Progenitor cell of endocrine pancreas (in vitro differentiated cells): ENCODE measurements at regions not wholly inside any gene's neighbourhood (a gene's known extent, or its start where the extent isn't known, plus 50 kb on each side); places are given as distances from the start of the nearest gene placed in this dataset.

Experiments
- DNase-seq: peaks from one replicate; pipeline ENCODE4 v3.0.0; 2021; ENCODE audit warnings: low spot score; ENCODE audit not compliant: unreplicated experiment
- H3K27ac Mint-ChIP-seq: 2 replicates; pipeline ENCODE4 v1.8.0; 2021; ENCODE audit warnings: mild to moderate bottlenecking, moderate library complexity, mixed read lengths
- H3K27me3 Mint-ChIP-seq: 2 replicates; pipeline ENCODE4 v1.8.0; 2021; ENCODE audit warnings: mixed read lengths
- H3K36me3 Mint-ChIP-seq: 2 replicates; pipeline ENCODE4 v1.8.0; 2022; ENCODE audit warnings: mixed read lengths; ENCODE audit not compliant: insufficient read depth
- H3K4me1 Mint-ChIP-seq: 2 replicates; pipeline ENCODE4 v1.8.0; 2021; ENCODE audit warnings: low read depth, mixed read lengths
- H3K4me3 Mint-ChIP-seq: 2 replicates; pipeline ENCODE4 v1.8.0; 2021; ENCODE audit warnings: low read depth, mild to moderate bottlenecking, moderate library complexity, mixed read lengths
- H3K9me3 Mint-ChIP-seq: 2 replicates; pipeline ENCODE4 v1.8.0; 2021; ENCODE audit warnings: low read depth, mixed read lengths
- TF ChIP-seq, protein P1 (sequence below): fragments of 200-600 bp; sonication (generic); IDR thresholded peaks from one replicate; pipeline ENCODE4 v1.5.0; 2021; ENCODE audit warnings: antibody characterized with exemption, mild to moderate bottlenecking; ENCODE audit not compliant: unreplicated experiment

DNA sequence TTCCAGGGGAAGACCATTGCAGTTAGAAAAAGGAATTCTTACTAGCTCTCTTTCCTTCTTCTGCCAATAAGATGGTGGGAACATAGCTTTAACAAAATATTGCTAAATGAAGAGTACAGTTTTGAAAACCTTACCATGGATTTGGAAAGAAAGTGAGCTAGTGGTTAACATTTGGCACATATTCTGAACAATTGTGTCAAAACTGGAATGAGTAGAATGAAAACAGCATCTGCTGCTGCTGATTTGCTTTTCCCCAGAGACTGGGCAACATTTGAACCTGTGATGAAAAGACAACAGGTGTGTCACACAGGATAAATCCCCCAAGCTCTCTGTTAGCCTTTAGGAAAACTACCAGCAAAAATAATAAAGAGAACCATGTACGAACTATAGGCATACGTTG, 761.4 kb downstream of the KCNA4 start:
- H3K27me3 Mint-ChIP-seq, result no peaks in the 10 kb centered on the region
- H3K4me3 Mint-ChIP-seq, result no peak overlapping the region
- peaks cover 12% of the 10 kb centered on the region for H3K9me3 Mint-ChIP-seq
- no peak overlapping the region for H3K27ac Mint-ChIP-seq
- TF ChIP-seq, protein P1, sequence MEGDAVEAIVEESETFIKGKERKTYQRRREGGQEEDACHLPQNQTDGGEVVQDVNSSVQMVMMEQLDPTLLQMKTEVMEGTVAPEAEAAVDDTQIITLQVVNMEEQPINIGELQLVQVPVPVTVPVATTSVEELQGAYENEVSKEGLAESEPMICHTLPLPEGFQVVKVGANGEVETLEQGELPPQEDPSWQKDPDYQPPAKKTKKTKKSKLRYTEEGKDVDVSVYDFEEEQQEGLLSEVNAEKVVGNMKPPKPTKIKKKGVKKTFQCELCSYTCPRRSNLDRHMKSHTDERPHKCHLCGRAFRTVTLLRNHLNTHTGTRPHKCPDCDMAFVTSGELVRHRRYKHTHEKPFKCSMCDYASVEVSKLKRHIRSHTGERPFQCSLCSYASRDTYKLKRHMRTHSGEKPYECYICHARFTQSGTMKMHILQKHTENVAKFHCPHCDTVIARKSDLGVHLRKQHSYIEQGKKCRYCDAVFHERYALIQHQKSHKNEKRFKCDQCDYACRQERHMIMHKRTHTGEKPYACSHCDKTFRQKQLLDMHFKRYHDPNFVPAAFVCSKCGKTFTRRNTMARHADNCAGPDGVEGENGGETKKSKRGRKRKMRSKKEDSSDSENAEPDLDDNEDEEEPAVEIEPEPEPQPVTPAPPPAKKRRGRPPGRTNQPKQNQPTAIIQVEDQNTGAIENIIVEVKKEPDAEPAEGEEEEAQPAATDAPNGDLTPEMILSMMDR, result no peak
- H3K4me1 Mint-ChIP-seq, result no peaks in the 10 kb centered on the region
- DNase-seq, result no peak
- no peaks in the 10 kb centered on the region for H3K36me3 Mint-ChIP-seq

DNA sequence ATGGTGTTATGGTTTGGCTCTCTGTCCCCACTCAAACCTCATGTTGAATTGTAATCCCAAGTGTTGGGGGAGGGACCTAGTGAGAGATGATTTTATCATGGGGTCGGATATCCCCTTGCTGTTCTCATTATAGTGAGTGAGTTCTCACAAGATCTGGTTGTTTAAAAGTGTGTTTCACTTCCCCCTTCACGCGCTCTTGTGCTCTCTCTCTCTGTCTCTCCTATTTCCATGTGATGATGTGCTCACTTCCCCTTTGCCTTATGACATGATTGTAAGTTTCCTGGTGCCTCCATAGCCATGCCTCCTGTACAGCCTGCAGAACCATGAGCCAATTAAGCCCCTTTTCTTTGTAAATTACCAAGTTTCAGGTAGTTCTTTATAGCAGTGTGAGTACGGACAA, 765.1 kb downstream of the KCNA4 start:
- H3K27ac Mint-ChIP-seq, result no peak overlapping the region
- DNase-seq, result no peak
- no peaks in the 10 kb centered on the region for H3K36me3 Mint-ChIP-seq
- H3K27me3 Mint-ChIP-seq, result no peaks in the 10 kb centered on the region
- H3K4me1 Mint-ChIP-seq, result no peaks in the 10 kb centered on the region
- TF ChIP-seq, protein P1, result no peak
- peaks cover 5% of the 10 kb centered on the region for H3K9me3 Mint-ChIP-seq
- no peak overlapping the region for H3K4me3 Mint-ChIP-seq

DNA sequence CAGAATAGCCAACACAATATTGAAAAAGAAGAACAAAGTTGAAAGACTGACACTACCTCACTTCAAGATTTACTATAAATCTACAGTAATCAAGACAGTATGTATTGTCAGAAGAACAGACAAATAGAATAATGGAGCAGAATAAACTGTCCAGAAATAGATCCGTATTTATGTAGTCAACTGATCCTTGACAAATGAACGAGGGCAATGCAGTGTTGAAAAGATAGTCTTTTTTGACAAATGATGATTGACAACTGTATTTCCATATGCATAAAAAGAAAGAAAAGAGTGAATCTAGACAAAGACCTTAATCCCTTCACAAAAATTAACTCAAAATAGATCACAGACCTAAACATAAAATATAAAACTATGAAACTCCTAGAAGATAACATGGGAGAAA, 767.1 kb downstream of the KCNA4 start:
- DNase-seq, result no peak
- H3K27me3 Mint-ChIP-seq, result no peaks in the 10 kb centered on the region
- H3K36me3 Mint-ChIP-seq, result no peaks in the 10 kb centered on the region
- H3K27ac Mint-ChIP-seq, result no peak overlapping the region
- H3K4me1 Mint-ChIP-seq, result no peaks in the 10 kb centered on the region
- TF ChIP-seq, protein P1, result no peak
- H3K4me3 Mint-ChIP-seq, result no peak overlapping the region
- peaks cover 5% of the 10 kb centered on the region for H3K9me3 Mint-ChIP-seq

DNA sequence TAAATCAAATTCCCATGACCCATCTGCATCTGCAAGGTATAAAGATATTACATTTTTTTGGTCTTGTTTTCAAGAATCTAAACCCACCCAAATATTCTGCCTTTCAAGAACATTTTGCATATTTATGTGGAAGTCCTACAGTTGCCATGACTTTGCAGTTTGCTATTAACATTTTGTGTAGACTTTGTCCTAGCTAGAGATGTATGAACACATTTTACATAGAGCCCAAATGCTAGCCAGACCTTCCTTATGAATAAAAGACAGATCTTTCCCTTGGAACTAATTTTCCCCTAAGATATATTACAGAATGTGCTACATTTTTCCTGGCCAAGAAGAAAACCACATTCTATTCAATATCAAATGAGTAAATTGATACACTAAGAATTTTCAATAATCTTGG, 772.5 kb downstream of the KCNA4 start:
- peaks cover under 1% of the 10 kb centered on the region for H3K9me3 Mint-ChIP-seq
- peak overlapping the region; percentile 62 for H3K27ac Mint-ChIP-seq
- H3K27me3 Mint-ChIP-seq, result no peaks in the 10 kb centered on the region
- no peak overlapping the region for H3K4me3 Mint-ChIP-seq
- no peaks in the 10 kb centered on the region for H3K36me3 Mint-ChIP-seq
- TF ChIP-seq, protein P1, result no peak
- no peaks in the 10 kb centered on the region for H3K4me1 Mint-ChIP-seq
- DNase-seq, result no peak

DNA sequence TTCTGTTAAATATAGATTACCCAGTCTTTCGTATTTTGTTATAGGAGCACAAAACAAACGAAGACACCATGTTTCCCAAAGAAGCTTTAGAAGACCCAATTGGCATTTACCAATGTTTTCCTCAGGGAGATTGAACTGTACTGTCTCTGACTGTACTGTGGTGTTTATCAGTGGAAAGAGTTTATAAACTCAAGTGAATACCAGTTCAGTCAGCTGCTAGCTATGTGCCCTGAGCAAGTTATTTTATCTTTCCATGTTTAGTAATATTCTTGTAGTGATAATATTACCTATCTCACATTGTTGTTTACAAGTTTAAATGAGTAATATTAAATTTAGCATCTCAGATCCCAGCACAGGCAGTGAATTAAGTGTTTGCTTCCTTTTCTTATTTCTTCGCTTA, 773.2 kb downstream of the KCNA4 start:
- Mint-ChIP-seq H3K4me3 (no peak overlapping the region), H3K27me3 (no peaks in the 10 kb centered on the region), H3K9me3 (no peaks in the 10 kb centered on the region), H3K4me1 (no peaks in the 10 kb centered on the region), H3K27ac (no peak overlapping the region), H3K36me3 (no peaks in the 10 kb centered on the region)
- no peak for DNase-seq
- TF ChIP-seq, protein P1, result no peak
